IMR-90 (cell line): ENCODE measurements at regions not wholly inside any gene's neighbourhood (a gene's known extent, or its start where the extent isn't known, plus 50 kb on each side); places are given as distances from the start of the nearest gene placed in this dataset.

ENCODE experiments used
- ATAC-seq: fragments of 200-7000 bp; cut with Tn5 transposase; 2 replicates; pipeline ENCODE4 v1.9.1; 2020; ENCODE audit warnings: low read depth, mild to moderate bottlenecking, moderate library complexity
- BruUV-seq: library from RNA; stranded (reverse); fragments of 400-500 nt; replicated peaks from 2 replicates; lab custom pipeline; 2021; lab: Mats Ljungman, UMichigan
- CTCF ChIA-PET: fragments of 300-600 bp; formaldehyde crosslinking; extraction: SDS; loops from one replicate; lab custom pipeline; 2021; ENCODE audit warnings: antibody characterized with exemption; lab: Yijun Ruan, JAX
- POLR2A ChIA-PET: fragments of 300-600 bp; sonication (Branson Sonifier 250); formaldehyde crosslinking; loops from one replicate; lab custom pipeline; 2022; ENCODE audit warnings: antibody characterized with exemption; ENCODE audit not compliant: unreplicated experiment; lab: Charles Lee
- DNase-seq: peaks from one replicate; pipeline ENCODE4 v3.0.0; 2013
- H2AFZ ChIP-seq: replicated peaks from 2 replicates; pipeline ENCODE3; 2013; ENCODE audit warnings: low read length, mild to moderate bottlenecking; ENCODE audit not compliant: poor library complexity
- H2AK5ac ChIP-seq: 2 replicates; pipeline ENCODE4 v1.6.1; 2013; ENCODE audit warnings: low read depth, low read length, inconsistent platforms
- H2AK9ac ChIP-seq: replicated peaks from 2 replicates; pipeline ENCODE3; 2013; ENCODE audit warnings: mild to moderate bottlenecking, low read depth, low read length, moderate library complexity; ENCODE audit not compliant: poor library complexity
- H2BK120ac ChIP-seq: 2 replicates; pipeline ENCODE4 v1.6.1; 2013; ENCODE audit warnings: low read depth, low read length, inconsistent platforms
- H2BK15ac ChIP-seq: 3 replicates; pipeline ENCODE4 v1.6.1; 2013; ENCODE audit warnings: low read depth, low read length, inconsistent platforms
- H2BK20ac ChIP-seq: 2 replicates; pipeline ENCODE4 v1.6.1; 2013; ENCODE audit warnings: low read depth, mild to moderate bottlenecking, inconsistent platforms, low read length, moderate library complexity
- H2BK5ac ChIP-seq: 2 replicates; pipeline ENCODE4 v1.6.1; 2013; ENCODE audit warnings: mild to moderate bottlenecking, low read depth, low read length, inconsistent platforms; ENCODE audit not compliant: poor library complexity, severe bottlenecking
- H3K14ac ChIP-seq: replicated peaks from 2 replicates; pipeline ENCODE4 v1.6.1; 2013; ENCODE audit warnings: low read depth, low read length, inconsistent platforms
- H3K18ac ChIP-seq: 2 replicates; pipeline ENCODE4 v1.6.1; 2013; ENCODE audit warnings: low read depth, low read length, control low read depth
- H3K23ac ChIP-seq: 2 replicates; pipeline ENCODE4 v1.6.1; 2013; ENCODE audit warnings: low read depth, low read length, inconsistent platforms
- H3K27ac ChIP-seq: 2 replicates; pipeline ENCODE4 v1.5.1; 2013; ENCODE audit warnings: mild to moderate bottlenecking, control low read depth, low read length; ENCODE audit not compliant: insufficient read depth
- H3K27me3 ChIP-seq: 2 replicates; pipeline ENCODE4 v1.6.1; 2013; ENCODE audit warnings: low read length; ENCODE audit not compliant: control insufficient read depth, insufficient read depth
- H3K36me3 ChIP-seq: 2 replicates; pipeline ENCODE4 v1.6.1; 2013; ENCODE audit warnings: low read length, mixed read lengths; ENCODE audit not compliant: control insufficient read depth, insufficient read depth
- H3K4ac ChIP-seq: 2 replicates; pipeline ENCODE4 v1.6.1; 2013; ENCODE audit warnings: low read depth, low read length, inconsistent platforms
- H3K4me1 ChIP-seq: 2 replicates; pipeline ENCODE4 v1.6.1; 2013; ENCODE audit warnings: low read length, mixed read lengths; ENCODE audit not compliant: control insufficient read depth, insufficient read depth
- H3K4me2 ChIP-seq: 2 replicates; pipeline ENCODE4 v1.6.1; 2013; ENCODE audit warnings: low read depth, mild to moderate bottlenecking, control low read depth, low read length, moderate library complexity
- H3K4me3 ChIP-seq: 2 replicates; pipeline ENCODE4 v1.5.1; 2013; ENCODE audit warnings: low read depth, mild to moderate bottlenecking, control low read depth, low read length, moderate library complexity; ENCODE audit not compliant: insufficient read depth
- H3K56ac ChIP-seq: 2 replicates; pipeline ENCODE4 v1.6.1; 2013; ENCODE audit warnings: low read length, inconsistent platforms; ENCODE audit not compliant: insufficient read depth; ENCODE audit errors: extremely low read depth
- H3K79me1 ChIP-seq, 2 experiments: 2 replicates each; pipeline ENCODE4 v1.6.1; 2013; ENCODE audit warnings: low read length in 2 of 2, inconsistent platforms in 1 of 2, low read depth in 1 of 2
- H3K9ac ChIP-seq: 2 replicates; pipeline ENCODE4 v1.6.1; 2013; ENCODE audit warnings: low read depth, low read length, control low read depth
- H3K9me1 ChIP-seq: 2 replicates; pipeline ENCODE4 v1.6.1; 2013; ENCODE audit warnings: low read length, inconsistent platforms; ENCODE audit not compliant: insufficient read depth
- H3K9me3 ChIP-seq: 2 replicates; pipeline ENCODE4 v1.6.1; 2013; ENCODE audit warnings: low read length; ENCODE audit not compliant: control insufficient read depth, insufficient read depth
- H4K20me1 ChIP-seq: 2 replicates; pipeline ENCODE4 v1.6.1; 2013; ENCODE audit warnings: low read length, inconsistent platforms; ENCODE audit not compliant: insufficient read depth
- H4K5ac ChIP-seq: 2 replicates; pipeline ENCODE4 v1.6.1; 2013; ENCODE audit warnings: mild to moderate bottlenecking, low read depth, low read length, control low read depth
- H4K8ac ChIP-seq, 2 experiments: 2 replicates each; pipeline ENCODE4 v1.6.1; 2013; ENCODE audit warnings: low read depth in 2 of 2, low read length in 2 of 2, control low read depth in 1 of 2, inconsistent platforms in 1 of 2
- H4K91ac ChIP-seq: 2 replicates; pipeline ENCODE4 v1.6.1; 2013; ENCODE audit warnings: low read depth, low read length, inconsistent platforms; ENCODE audit not compliant: insufficient read depth
- CEBPB ChIP-seq: IDR thresholded peaks from 2 replicates; pipeline ENCODE4 v1.6.1; 2012; ENCODE audit warnings: low read depth, low read length, improper control_type of control experiment
- CHD1 ChIP-seq: IDR thresholded peaks from 2 replicates; pipeline ENCODE4 v1.6.1; 2012; ENCODE audit warnings: low read depth, low read length, improper control_type of control experiment
- MXI1 ChIP-seq: IDR thresholded peaks from 2 replicates; pipeline ENCODE4 v1.6.1; 2012; ENCODE audit warnings: low read depth, mild to moderate bottlenecking, low read length, moderate library complexity, borderline replicate concordance
- NFE2L2 ChIP-seq: fragments of 150-350 bp; IDR thresholded peaks from 2 replicates; pipeline ENCODE4 v1.6.1; 2016; ENCODE audit warnings: low read depth, mild to moderate bottlenecking, low read length
- RCOR1 ChIP-seq: IDR thresholded peaks from 2 replicates; pipeline ENCODE4 v1.6.1; 2012; ENCODE audit warnings: mild to moderate bottlenecking, low read length, improper control_type of control experiment; ENCODE audit not compliant: insufficient replicate concordance
- WGBS, 2 experiments: methylation state at CpG; one replicate each; pipeline versions ENCODE4 v1.1.5 to v1.1.7; 2013; ENCODE audit warnings: missing lambda C conversion rate in 2 of 2; ENCODE audit not compliant: insufficient read length in 1 of 2; ENCODE audit errors: extremely low coverage in 2 of 2; 5-methylcytosine and 5-hydroxymethylcytosine counted together
- dilution Hi-C: fragments of 300-500 bp; cut with HindIII; formaldehyde crosslinking; loops from one replicate; pipeline ENCODE4 v1.14.3; 2018; ENCODE audit warnings: low sequenced_read_pairs; ENCODE audit not compliant: unreplicated experiment
- in situ Hi-C: fragments of 300-500 bp; cut with MboI; formaldehyde crosslinking; loops from 3 replicates; pipeline ENCODE4 v1.14.3; 2019; ENCODE audit warnings: low sequenced_read_pairs, inconsistent platforms, mixed read lengths
- intact Hi-C: fragments of 100-400 bp; cut with micrococcal nuclease; formaldehyde crosslinking; loops from 2 replicates; pipeline ENCODE4 v1.10.0; 2022
- TF ChIP-seq, protein P1 (sequence below): conservative IDR thresholded peaks from 2 replicates; pipeline ENCODE4 v1.5.1; 2012; ENCODE audit warnings: mild to moderate bottlenecking, low read depth, low read length, improper control_type of control experiment

- POLR2A ChIA-PET = no interaction called here
- Histone ChIP-seq H3K4ac (no peak overlapping the region), H2BK15ac (no peak overlapping the region), H4K5ac (no peak overlapping the region), H2AFZ (no peak overlapping the region), H2AK9ac (no peak overlapping the region), H3K36me3 (no peaks in the 10 kb centered on the region), H2BK5ac (no peak overlapping the region), H3K9ac (no peak overlapping the region), H3K4me3 (no peak overlapping the region), H3K27me3 (no peaks in the 10 kb centered on the region), H3K4me2 (no peak overlapping the region), H2BK120ac (no peak overlapping the region), H3K9me3 (no peaks in the 10 kb centered on the region), H4K8ac (no peak overlapping the region), H3K23ac (no peak overlapping the region), H4K91ac (no peak overlapping the region), H3K4me1 (no peaks in the 10 kb centered on the region), H3K14ac (no peak overlapping the region), H3K27ac (no peak overlapping the region), H3K79me1 (no peaks in the 10 kb centered on the region), H3K18ac (no peak overlapping the region), H3K56ac (no peak overlapping the region), H2AK5ac (no peak overlapping the region), H3K9me1 (no peaks in the 10 kb centered on the region), H4K20me1 (no peaks in the 10 kb centered on the region), H2BK20ac (no peak overlapping the region)
- ATAC-seq (no peak), DNase-seq (no peak)
- in situ Hi-C loops = no loop called here
- CTCF ChIA-PET = no interaction called here
- TF ChIP-seq, protein P1, sequence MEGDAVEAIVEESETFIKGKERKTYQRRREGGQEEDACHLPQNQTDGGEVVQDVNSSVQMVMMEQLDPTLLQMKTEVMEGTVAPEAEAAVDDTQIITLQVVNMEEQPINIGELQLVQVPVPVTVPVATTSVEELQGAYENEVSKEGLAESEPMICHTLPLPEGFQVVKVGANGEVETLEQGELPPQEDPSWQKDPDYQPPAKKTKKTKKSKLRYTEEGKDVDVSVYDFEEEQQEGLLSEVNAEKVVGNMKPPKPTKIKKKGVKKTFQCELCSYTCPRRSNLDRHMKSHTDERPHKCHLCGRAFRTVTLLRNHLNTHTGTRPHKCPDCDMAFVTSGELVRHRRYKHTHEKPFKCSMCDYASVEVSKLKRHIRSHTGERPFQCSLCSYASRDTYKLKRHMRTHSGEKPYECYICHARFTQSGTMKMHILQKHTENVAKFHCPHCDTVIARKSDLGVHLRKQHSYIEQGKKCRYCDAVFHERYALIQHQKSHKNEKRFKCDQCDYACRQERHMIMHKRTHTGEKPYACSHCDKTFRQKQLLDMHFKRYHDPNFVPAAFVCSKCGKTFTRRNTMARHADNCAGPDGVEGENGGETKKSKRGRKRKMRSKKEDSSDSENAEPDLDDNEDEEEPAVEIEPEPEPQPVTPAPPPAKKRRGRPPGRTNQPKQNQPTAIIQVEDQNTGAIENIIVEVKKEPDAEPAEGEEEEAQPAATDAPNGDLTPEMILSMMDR = no peak
- TF ChIP-seq RCOR1 = no peak
- TF ChIP-seq NFE2L2 = no peak
- no peak for TF ChIP-seq CHD1
- no peak for TF ChIP-seq MXI1
- TF ChIP-seq CEBPB = no peak
- BruUV-seq = no TSS peak
- dilution Hi-C loops = no loop called here
- no CpG with 5 or more reads among the region's 1 CpG for WGBS, 2 experiments
- intact Hi-C loops = no loop called here
These were observed 676.3 kb upstream of the GRAMD2B start for GRCh38 chr5:125746917-125747316.
